Thyroid gland (tissue), 4 donors: ENCODE measurements at regions not wholly inside any gene's neighbourhood (a gene's known extent, or its start where the extent isn't known, plus 50 kb on each side); places are given as distances from the start of the nearest gene placed in this dataset.

Experiments used
- CTCF ChIP-seq, 6 experiments: fragments of 200-600 bp in 3 of 6; fragments of 450-650 bp in 3 of 6; sonication (generic) in 3 of 6; IDR thresholded peaks; one replicate each; pipeline ENCODE4 v1.5.1; 2016 to 2019; ENCODE audit warnings: antibody characterized with exemption in 6 of 6, mild to moderate bottlenecking in 2 of 6, inconsistent platforms in 1 of 6, moderate library complexity in 1 of 6
- POLR2A ChIP-seq, 2 donors: fragments of 450-650 bp; IDR thresholded peaks; one replicate each; pipeline ENCODE4 v1.6.1; 2017; ENCODE audit warnings: antibody characterized with exemption in 2 of 2, mild to moderate bottlenecking in 2 of 2, moderate library complexity in 1 of 2

GRCh38 chrX:35380808-35381700, 417.1 kb upstream of the MAGEB16 start:
- TF ChIP-seq POLR2A (IDR thresholded peaks at IDR 0.05) (no peak), CTCF (IDR thresholded peaks at IDR 0.05) (peak in 5 of 6 experiments; percentile 27 to 54 (median 44))
